DND-41 (cell line): ENCODE measurements at regions not wholly inside any gene's neighbourhood (a gene's known extent, or its start where the extent isn't known, plus 50 kb on each side); places are given as distances from the start of the nearest gene placed in this dataset.

Experiments used
- EZH2 ChIP-seq: IDR thresholded peaks from 3 replicates; pipeline ENCODE4 v1.6.1; 2012; ENCODE audit warnings: borderline replicate concordance, low read depth, mild to moderate bottlenecking, moderate library complexity, low read length, inconsistent platforms; ENCODE audit not compliant: severe bottlenecking
- TF ChIP-seq, protein P1 (sequence below): IDR thresholded peaks from 2 replicates; pipeline ENCODE4 v1.5.1; 2012; ENCODE audit warnings: borderline replicate concordance, low read length, moderate library complexity, mild to moderate bottlenecking; ENCODE audit not compliant: poor library complexity, severe bottlenecking; ENCODE audit errors: extremely low read depth

GRCh38 chr1:166464333-166464732 is 297.5 kb upstream of the FAM78B start:
- TF ChIP-seq, protein P1, sequence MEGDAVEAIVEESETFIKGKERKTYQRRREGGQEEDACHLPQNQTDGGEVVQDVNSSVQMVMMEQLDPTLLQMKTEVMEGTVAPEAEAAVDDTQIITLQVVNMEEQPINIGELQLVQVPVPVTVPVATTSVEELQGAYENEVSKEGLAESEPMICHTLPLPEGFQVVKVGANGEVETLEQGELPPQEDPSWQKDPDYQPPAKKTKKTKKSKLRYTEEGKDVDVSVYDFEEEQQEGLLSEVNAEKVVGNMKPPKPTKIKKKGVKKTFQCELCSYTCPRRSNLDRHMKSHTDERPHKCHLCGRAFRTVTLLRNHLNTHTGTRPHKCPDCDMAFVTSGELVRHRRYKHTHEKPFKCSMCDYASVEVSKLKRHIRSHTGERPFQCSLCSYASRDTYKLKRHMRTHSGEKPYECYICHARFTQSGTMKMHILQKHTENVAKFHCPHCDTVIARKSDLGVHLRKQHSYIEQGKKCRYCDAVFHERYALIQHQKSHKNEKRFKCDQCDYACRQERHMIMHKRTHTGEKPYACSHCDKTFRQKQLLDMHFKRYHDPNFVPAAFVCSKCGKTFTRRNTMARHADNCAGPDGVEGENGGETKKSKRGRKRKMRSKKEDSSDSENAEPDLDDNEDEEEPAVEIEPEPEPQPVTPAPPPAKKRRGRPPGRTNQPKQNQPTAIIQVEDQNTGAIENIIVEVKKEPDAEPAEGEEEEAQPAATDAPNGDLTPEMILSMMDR = no peak
- TF ChIP-seq EZH2 = no peak
